Panc1 (cell line): ENCODE measurements at regions not wholly inside any gene's neighbourhood (a gene's known extent, or its start where the extent isn't known, plus 50 kb on each side); places are given as distances from the start of the nearest gene placed in this dataset.

ENCODE experiments used
- CTCF ChIP-seq: fragments of 450-650 bp; IDR thresholded peaks from 2 replicates; pipeline ENCODE4 v1.5.1; 2017; ENCODE audit warnings: mild to moderate bottlenecking
- POLR2AphosphoS5 ChIP-seq: IDR thresholded peaks from 2 replicates; pipeline ENCODE4 v1.6.1; 2012; ENCODE audit warnings: mild to moderate bottlenecking, low read depth, low read length, moderate library complexity

- no peak for TF ChIP-seq CTCF
- TF ChIP-seq POLR2AphosphoS5: no peak
These were observed 124.6 kb upstream of the ATF7IP start for GRCh38 chr12:14240873-14241220.
